IMR-90 (cell line): ENCODE measurements at regions not wholly inside any gene's neighbourhood (a gene's known extent, or its start where the extent isn't known, plus 50 kb on each side); places are given as distances from the start of the nearest gene placed in this dataset.

Experiments
- ATAC-seq: fragments of 200-7000 bp; cut with Tn5 transposase; 2 replicates; pipeline ENCODE4 v1.9.1; 2020; ENCODE audit warnings: low read depth, mild to moderate bottlenecking, moderate library complexity
- BruUV-seq: library from RNA; stranded (reverse); fragments of 400-500 nt; replicated peaks from 2 replicates; lab custom pipeline; 2021; lab: Mats Ljungman, UMichigan
- CTCF ChIA-PET: fragments of 300-600 bp; formaldehyde crosslinking; extraction: SDS; loops from one replicate; lab custom pipeline; 2021; ENCODE audit warnings: antibody characterized with exemption; lab: Yijun Ruan, JAX
- POLR2A ChIA-PET: fragments of 300-600 bp; sonication (Branson Sonifier 250); formaldehyde crosslinking; loops from one replicate; lab custom pipeline; 2022; ENCODE audit warnings: antibody characterized with exemption; ENCODE audit not compliant: unreplicated experiment; lab: Charles Lee
- DNase-seq: peaks from one replicate; pipeline ENCODE4 v3.0.0; 2013
- H2AFZ ChIP-seq: replicated peaks from 2 replicates; pipeline ENCODE3; 2013; ENCODE audit warnings: low read length, mild to moderate bottlenecking; ENCODE audit not compliant: poor library complexity
- H2AK5ac ChIP-seq: 2 replicates; pipeline ENCODE4 v1.6.1; 2013; ENCODE audit warnings: low read depth, low read length, inconsistent platforms
- H2AK9ac ChIP-seq: replicated peaks from 2 replicates; pipeline ENCODE3; 2013; ENCODE audit warnings: mild to moderate bottlenecking, low read depth, low read length, moderate library complexity; ENCODE audit not compliant: poor library complexity
- H2BK120ac ChIP-seq: 2 replicates; pipeline ENCODE4 v1.6.1; 2013; ENCODE audit warnings: low read depth, low read length, inconsistent platforms
- H2BK15ac ChIP-seq: 3 replicates; pipeline ENCODE4 v1.6.1; 2013; ENCODE audit warnings: low read depth, low read length, inconsistent platforms
- H2BK20ac ChIP-seq: 2 replicates; pipeline ENCODE4 v1.6.1; 2013; ENCODE audit warnings: low read depth, mild to moderate bottlenecking, inconsistent platforms, low read length, moderate library complexity
- H2BK5ac ChIP-seq: 2 replicates; pipeline ENCODE4 v1.6.1; 2013; ENCODE audit warnings: mild to moderate bottlenecking, low read depth, low read length, inconsistent platforms; ENCODE audit not compliant: poor library complexity, severe bottlenecking
- H3K14ac ChIP-seq: replicated peaks from 2 replicates; pipeline ENCODE4 v1.6.1; 2013; ENCODE audit warnings: low read depth, low read length, inconsistent platforms
- H3K18ac ChIP-seq: 2 replicates; pipeline ENCODE4 v1.6.1; 2013; ENCODE audit warnings: low read depth, low read length, control low read depth
- H3K23ac ChIP-seq: 2 replicates; pipeline ENCODE4 v1.6.1; 2013; ENCODE audit warnings: low read depth, low read length, inconsistent platforms
- H3K27ac ChIP-seq: 2 replicates; pipeline ENCODE4 v1.5.1; 2013; ENCODE audit warnings: mild to moderate bottlenecking, control low read depth, low read length; ENCODE audit not compliant: insufficient read depth
- H3K27me3 ChIP-seq: 2 replicates; pipeline ENCODE4 v1.6.1; 2013; ENCODE audit warnings: low read length; ENCODE audit not compliant: control insufficient read depth, insufficient read depth
- H3K36me3 ChIP-seq: 2 replicates; pipeline ENCODE4 v1.6.1; 2013; ENCODE audit warnings: low read length, mixed read lengths; ENCODE audit not compliant: control insufficient read depth, insufficient read depth
- H3K4ac ChIP-seq: 2 replicates; pipeline ENCODE4 v1.6.1; 2013; ENCODE audit warnings: low read depth, low read length, inconsistent platforms
- H3K4me1 ChIP-seq: 2 replicates; pipeline ENCODE4 v1.6.1; 2013; ENCODE audit warnings: low read length, mixed read lengths; ENCODE audit not compliant: control insufficient read depth, insufficient read depth
- H3K4me2 ChIP-seq: 2 replicates; pipeline ENCODE4 v1.6.1; 2013; ENCODE audit warnings: low read depth, mild to moderate bottlenecking, control low read depth, low read length, moderate library complexity
- H3K4me3 ChIP-seq: 2 replicates; pipeline ENCODE4 v1.5.1; 2013; ENCODE audit warnings: low read depth, mild to moderate bottlenecking, control low read depth, low read length, moderate library complexity; ENCODE audit not compliant: insufficient read depth
- H3K56ac ChIP-seq: 2 replicates; pipeline ENCODE4 v1.6.1; 2013; ENCODE audit warnings: low read length, inconsistent platforms; ENCODE audit not compliant: insufficient read depth; ENCODE audit errors: extremely low read depth
- H3K79me1 ChIP-seq, 2 experiments: 2 replicates each; pipeline ENCODE4 v1.6.1; 2013; ENCODE audit warnings: low read length in 2 of 2, inconsistent platforms in 1 of 2, low read depth in 1 of 2
- H3K9ac ChIP-seq: 2 replicates; pipeline ENCODE4 v1.6.1; 2013; ENCODE audit warnings: low read depth, low read length, control low read depth
- H3K9me1 ChIP-seq: 2 replicates; pipeline ENCODE4 v1.6.1; 2013; ENCODE audit warnings: low read length, inconsistent platforms; ENCODE audit not compliant: insufficient read depth
- H3K9me3 ChIP-seq: 2 replicates; pipeline ENCODE4 v1.6.1; 2013; ENCODE audit warnings: low read length; ENCODE audit not compliant: control insufficient read depth, insufficient read depth
- H4K20me1 ChIP-seq: 2 replicates; pipeline ENCODE4 v1.6.1; 2013; ENCODE audit warnings: low read length, inconsistent platforms; ENCODE audit not compliant: insufficient read depth
- H4K5ac ChIP-seq: 2 replicates; pipeline ENCODE4 v1.6.1; 2013; ENCODE audit warnings: mild to moderate bottlenecking, low read depth, low read length, control low read depth
- H4K8ac ChIP-seq, 2 experiments: 2 replicates each; pipeline ENCODE4 v1.6.1; 2013; ENCODE audit warnings: low read depth in 2 of 2, low read length in 2 of 2, control low read depth in 1 of 2, inconsistent platforms in 1 of 2
- H4K91ac ChIP-seq: 2 replicates; pipeline ENCODE4 v1.6.1; 2013; ENCODE audit warnings: low read depth, low read length, inconsistent platforms; ENCODE audit not compliant: insufficient read depth
- CHD1 ChIP-seq: IDR thresholded peaks from 2 replicates; pipeline ENCODE4 v1.6.1; 2012; ENCODE audit warnings: low read depth, low read length, improper control_type of control experiment
- CTCF ChIP-seq: conservative IDR thresholded peaks from 2 replicates; pipeline ENCODE4 v1.5.1; 2012; ENCODE audit warnings: mild to moderate bottlenecking, low read depth, low read length, improper control_type of control experiment
- MAFK ChIP-seq: IDR thresholded peaks from 2 replicates; pipeline ENCODE4 v1.6.1; 2012; ENCODE audit warnings: low read depth, low read length, improper control_type of control experiment
- MAZ ChIP-seq: IDR thresholded peaks from 2 replicates; pipeline ENCODE4 v1.6.1; 2012; ENCODE audit warnings: low read depth, mild to moderate bottlenecking, low read length, improper control_type of control experiment, moderate library complexity, borderline replicate concordance
- NFE2L2 ChIP-seq: fragments of 150-350 bp; IDR thresholded peaks from 2 replicates; pipeline ENCODE4 v1.6.1; 2016; ENCODE audit warnings: low read depth, mild to moderate bottlenecking, low read length
- POLR2A ChIP-seq: IDR thresholded peaks from 2 replicates; pipeline ENCODE4 v1.6.1; 2012; ENCODE audit warnings: mild to moderate bottlenecking, low read depth, low read length
- RAD21 ChIP-seq: IDR thresholded peaks from 2 replicates; pipeline ENCODE4 v1.6.1; 2012; ENCODE audit warnings: low read length, improper control_type of control experiment
- RCOR1 ChIP-seq: IDR thresholded peaks from 2 replicates; pipeline ENCODE4 v1.6.1; 2012; ENCODE audit warnings: mild to moderate bottlenecking, low read length, improper control_type of control experiment; ENCODE audit not compliant: insufficient replicate concordance
- USF2 ChIP-seq: fragments of 150-350 bp; IDR thresholded peaks from 2 replicates; pipeline ENCODE4 v1.6.1; 2017; ENCODE audit warnings: mild to moderate bottlenecking, antibody characterized with exemption, low read length, low read depth
- WGBS, 2 experiments: methylation state at CpG; one replicate each; pipeline versions ENCODE4 v1.1.5 to v1.1.7; 2013; ENCODE audit warnings: missing lambda C conversion rate in 2 of 2; ENCODE audit not compliant: insufficient read length in 1 of 2; ENCODE audit errors: extremely low coverage in 2 of 2; 5-methylcytosine and 5-hydroxymethylcytosine counted together
- dilution Hi-C: fragments of 300-500 bp; cut with HindIII; formaldehyde crosslinking; loops from one replicate; pipeline ENCODE4 v1.14.3; 2018; ENCODE audit warnings: low sequenced_read_pairs; ENCODE audit not compliant: unreplicated experiment
- in situ Hi-C: fragments of 300-500 bp; cut with MboI; formaldehyde crosslinking; loops from 3 replicates; pipeline ENCODE4 v1.14.3; 2019; ENCODE audit warnings: low sequenced_read_pairs, inconsistent platforms, mixed read lengths
- intact Hi-C: fragments of 100-400 bp; cut with micrococcal nuclease; formaldehyde crosslinking; loops from 2 replicates; pipeline ENCODE4 v1.10.0; 2022
- TF ChIP-seq, protein P1 (sequence below): fragments of 150-350 bp; IDR thresholded peaks from 2 replicates; pipeline ENCODE4 v1.6.1; 2016; ENCODE audit warnings: low read depth, mild to moderate bottlenecking, low read length, moderate library complexity, borderline replicate concordance

- Histone ChIP-seq H2BK15ac (no peak overlapping the region), H4K91ac (no peak overlapping the region), H3K4ac (no peak overlapping the region), H2AK9ac (no peak overlapping the region), H2BK5ac (no peak overlapping the region), H3K27me3 (no peaks in the 10 kb centered on the region), H2BK20ac (no peak overlapping the region), H3K79me1 (no peaks in the 10 kb centered on the region), H4K20me1 (no peaks in the 10 kb centered on the region), H3K18ac (no peak overlapping the region), H3K27ac (no peak overlapping the region), H3K14ac (no peak overlapping the region), H3K4me2 (no peak overlapping the region), H4K5ac (no peak overlapping the region), H3K4me3 (no peak overlapping the region), H3K56ac (no peak overlapping the region), H3K36me3 (no peaks in the 10 kb centered on the region), H4K8ac (no peak overlapping the region), H2BK120ac (no peak overlapping the region), H2AFZ (no peak overlapping the region), H3K9me3 (peaks cover 33% of the 10 kb centered on the region), H3K4me1 (no peaks in the 10 kb centered on the region), H3K9ac (no peak overlapping the region), H3K9me1 (no peaks in the 10 kb centered on the region), H3K23ac (no peak overlapping the region), H2AK5ac (no peak overlapping the region)
- in situ Hi-C loops (no loop called here), dilution Hi-C loops (no loop called here), intact Hi-C loops (no loop called here)
- CTCF ChIA-PET: no interaction called here
- POLR2A ChIA-PET: no interaction called here
- 17% methylated on average over 1 of the region's 3 CpGs; no CpG with 5 or more reads in 1 of the 2 experiments for WGBS, 2 experiments
- no TSS peak for BruUV-seq
- no peak for ATAC-seq
- TF ChIP-seq RAD21 (no peak), MAZ (no peak), USF2 (no peak), POLR2A (no peak), MAFK (no peak), CHD1 (no peak), CTCF (no peak), RCOR1 (no peak), NFE2L2 (no peak)
- TF ChIP-seq, protein P1, sequence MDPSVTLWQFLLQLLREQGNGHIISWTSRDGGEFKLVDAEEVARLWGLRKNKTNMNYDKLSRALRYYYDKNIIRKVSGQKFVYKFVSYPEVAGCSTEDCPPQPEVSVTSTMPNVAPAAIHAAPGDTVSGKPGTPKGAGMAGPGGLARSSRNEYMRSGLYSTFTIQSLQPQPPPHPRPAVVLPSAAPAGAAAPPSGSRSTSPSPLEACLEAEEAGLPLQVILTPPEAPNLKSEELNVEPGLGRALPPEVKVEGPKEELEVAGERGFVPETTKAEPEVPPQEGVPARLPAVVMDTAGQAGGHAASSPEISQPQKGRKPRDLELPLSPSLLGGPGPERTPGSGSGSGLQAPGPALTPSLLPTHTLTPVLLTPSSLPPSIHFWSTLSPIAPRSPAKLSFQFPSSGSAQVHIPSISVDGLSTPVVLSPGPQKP: no peak
- no peak for DNase-seq
Observed at GRCh38 chr2:228374741-228375140, 193.3 kb upstream of the SPHKAP start.
